Naive B cell (primary cell): ENCODE measurements at regions not wholly inside any gene's neighbourhood (a gene's known extent, or its start where the extent isn't known, plus 50 kb on each side); places are given as distances from the start of the nearest gene placed in this dataset.
"Not testable (repeated sequence)": the region's sequence is repeated elsewhere in the genome, so short reads cannot be mapped to it uniquely, and the experiment has no call there.

Experiments
- ATAC-seq, 2 donors: fragments of 150-1000 bp; cut with Tn5 transposase; 2 replicates each; pipeline ENCODE4 v1.10.0; 2021; ENCODE audit warnings: low read depth in 2 of 2, mild to moderate bottlenecking in 2 of 2, moderate library complexity in 2 of 2
- DNase-seq: peaks from one replicate; pipeline ENCODE4 v3.0.0; 2022
- H3K27ac Mint-ChIP-seq, 6 donors: one replicate each; pipeline ENCODE4 v1.8.0; 2020 to 2022; ENCODE audit warnings: mild to moderate bottlenecking in 6 of 6, mixed read lengths in 6 of 6, moderate library complexity in 5 of 6, inconsistent platforms in 2 of 6
- H3K27me3 Mint-ChIP-seq, 3 donors: one replicate each; pipeline ENCODE4 v1.8.0; 2021 to 2022; ENCODE audit warnings: mixed read lengths in 3 of 3, mild to moderate bottlenecking in 1 of 3
- H3K36me3 Mint-ChIP-seq, 2 donors: one replicate each; pipeline ENCODE4 v1.8.0; 2020 to 2022; ENCODE audit warnings: mixed read lengths in 2 of 2, inconsistent platforms in 1 of 2, mild to moderate bottlenecking in 1 of 2
- H3K4me1 Mint-ChIP-seq, 3 donors: one replicate each; pipeline ENCODE4 v1.8.0; 2020 to 2022; ENCODE audit warnings: mixed read lengths in 3 of 3, inconsistent platforms in 1 of 3, mild to moderate bottlenecking in 1 of 3, moderate library complexity in 1 of 3
- H3K4me3 Mint-ChIP-seq, 8 donors: one replicate each; pipeline ENCODE4 v1.8.0; 2020 to 2022; ENCODE audit warnings: mild to moderate bottlenecking in 8 of 8, mixed read lengths in 8 of 8, moderate library complexity in 8 of 8, inconsistent platforms in 2 of 8
- H3K9me3 Mint-ChIP-seq, 7 donors: one replicate each; pipeline ENCODE4 v1.8.0; 2020 to 2022; ENCODE audit warnings: mixed read lengths in 7 of 7, mild to moderate bottlenecking in 5 of 7, inconsistent platforms in 2 of 7, moderate library complexity in 1 of 7

DNA sequence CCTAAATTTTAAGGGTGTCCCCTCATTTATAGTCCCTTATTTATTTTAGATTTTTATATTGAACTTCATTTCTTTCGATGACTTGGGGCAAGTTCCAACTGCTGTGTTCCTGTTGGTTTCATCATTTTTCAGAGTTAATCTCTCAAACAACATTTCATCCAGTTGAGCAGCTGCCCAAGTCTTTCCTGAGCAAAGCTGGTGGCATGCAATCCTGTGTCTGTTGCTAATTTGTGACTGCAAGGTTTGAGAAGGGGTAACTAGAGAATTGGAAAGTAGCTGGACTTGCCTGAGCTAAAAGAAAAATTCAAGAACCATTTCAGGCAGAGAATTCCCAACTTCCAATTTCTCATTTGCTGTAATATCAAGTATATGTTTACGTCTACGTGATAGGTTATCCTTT, 881.5 kb upstream of the SLC35B3 start:
- Mint-ChIP-seq H3K27ac (no peak overlapping the region), H3K4me1 (no peaks in the 10 kb centered on the region), H3K36me3 (no peaks in the 10 kb centered on the region), H3K27me3 (no peaks in the 10 kb centered on the region), H3K4me3 (no peak overlapping the region), H3K9me3 (peaks cover 0 to 4% (median 0%) of the 10 kb centered on the region in 7 donors)
- DNase-seq: no peak
- no peak for ATAC-seq

DNA sequence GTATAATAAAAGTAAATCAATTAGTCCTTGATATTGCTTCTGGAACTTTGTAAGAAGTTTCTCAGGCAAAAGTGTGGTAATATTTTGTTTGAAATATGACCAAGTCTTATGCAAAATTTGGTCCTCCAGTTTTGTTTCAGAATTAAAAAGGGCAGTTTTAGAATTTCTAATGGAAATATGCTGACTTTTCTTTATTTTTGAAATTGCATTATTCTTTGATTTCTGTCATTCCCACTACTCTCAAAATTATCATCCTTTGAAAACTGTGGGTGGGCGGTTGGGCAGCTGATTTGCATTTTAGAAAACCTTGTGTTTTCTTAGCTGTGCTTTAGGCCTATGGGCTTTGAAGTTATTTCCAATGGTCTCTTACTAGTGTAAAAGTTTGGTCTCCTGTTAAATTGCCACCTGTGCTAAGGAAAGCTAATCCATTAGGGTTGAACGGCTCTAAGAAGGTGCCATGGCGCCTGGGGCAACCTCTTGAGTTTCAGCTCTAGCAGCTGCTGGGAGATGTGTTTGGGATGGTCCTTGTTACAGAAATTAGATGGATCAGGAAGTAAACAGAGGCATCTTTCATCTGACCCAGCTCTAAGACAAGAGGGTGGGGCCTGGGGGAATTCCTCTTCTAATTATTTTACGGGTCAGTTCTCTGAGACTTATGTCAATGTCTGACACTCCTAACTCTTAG, 880.8 kb upstream of the SLC35B3 start:
- H3K4me3 Mint-ChIP-seq: no peak overlapping the region
- no peak for ATAC-seq
- H3K9me3 Mint-ChIP-seq: peaks cover 0 to 4% (median 0%) of the 10 kb centered on the region in 7 donors
- no peak overlapping the region for H3K27ac Mint-ChIP-seq
- H3K27me3 Mint-ChIP-seq: no peaks in the 10 kb centered on the region
- no peak for DNase-seq
- no peaks in the 10 kb centered on the region for H3K4me1 Mint-ChIP-seq
- H3K36me3 Mint-ChIP-seq: no peaks in the 10 kb centered on the region

DNA sequence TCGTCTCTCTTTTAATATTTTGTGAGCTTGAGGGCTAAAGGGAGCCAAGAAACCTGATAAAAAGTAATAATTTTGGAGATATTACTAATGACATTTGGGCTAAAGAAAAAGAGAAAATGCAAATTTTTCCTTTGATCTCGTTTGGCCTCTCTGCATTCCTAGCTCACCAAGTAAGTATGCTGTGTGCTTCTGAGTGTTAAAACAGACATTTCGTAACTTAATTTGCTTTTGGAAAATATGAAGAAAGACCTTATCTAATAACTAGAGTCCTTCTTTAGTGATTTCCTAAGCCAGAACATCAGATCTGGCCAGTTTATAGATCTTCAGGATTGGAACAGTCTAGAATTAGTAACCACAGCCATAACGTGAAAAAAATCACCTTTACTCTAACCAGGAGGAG, 872.9 kb upstream of the SLC35B3 start:
- ATAC-seq (no peak), DNase-seq (no peak)
- Mint-ChIP-seq H3K4me1 (no peaks in the 10 kb centered on the region), H3K4me3 (no peak overlapping the region), H3K9me3 (peaks cover 0 to 3% (median 0%) of the 10 kb centered on the region in 7 donors), H3K36me3 (no peaks in the 10 kb centered on the region), H3K27ac (no peak overlapping the region), H3K27me3 (no peaks in the 10 kb centered on the region)

DNA sequence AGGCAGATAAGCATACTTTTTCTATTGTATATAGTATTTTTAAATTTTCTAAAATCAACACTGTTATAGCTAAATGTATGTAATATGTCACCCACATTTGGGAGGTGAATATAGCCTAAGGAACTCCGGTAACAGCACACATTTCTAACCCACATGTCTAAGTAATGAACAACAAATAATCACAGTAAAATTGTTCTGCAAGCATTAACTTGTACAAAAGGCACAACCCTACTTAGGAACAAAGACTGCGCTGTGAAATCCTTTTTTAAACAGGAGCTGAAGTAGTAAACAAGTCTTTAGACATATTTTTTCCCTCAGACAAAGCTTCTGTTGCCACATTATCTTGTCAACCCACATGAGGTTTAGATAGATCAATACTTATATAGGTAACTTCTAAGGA, 872.4 kb upstream of the SLC35B3 start:
- no peaks in the 10 kb centered on the region for H3K27me3 Mint-ChIP-seq
- no peaks in the 10 kb centered on the region for H3K36me3 Mint-ChIP-seq
- DNase-seq (no peak), ATAC-seq (no peak)
- H3K9me3 Mint-ChIP-seq: no peaks in the 10 kb centered on the region
- H3K4me3 Mint-ChIP-seq: no peak overlapping the region
- H3K27ac Mint-ChIP-seq: no peak overlapping the region
- no peaks in the 10 kb centered on the region for H3K4me1 Mint-ChIP-seq

DNA sequence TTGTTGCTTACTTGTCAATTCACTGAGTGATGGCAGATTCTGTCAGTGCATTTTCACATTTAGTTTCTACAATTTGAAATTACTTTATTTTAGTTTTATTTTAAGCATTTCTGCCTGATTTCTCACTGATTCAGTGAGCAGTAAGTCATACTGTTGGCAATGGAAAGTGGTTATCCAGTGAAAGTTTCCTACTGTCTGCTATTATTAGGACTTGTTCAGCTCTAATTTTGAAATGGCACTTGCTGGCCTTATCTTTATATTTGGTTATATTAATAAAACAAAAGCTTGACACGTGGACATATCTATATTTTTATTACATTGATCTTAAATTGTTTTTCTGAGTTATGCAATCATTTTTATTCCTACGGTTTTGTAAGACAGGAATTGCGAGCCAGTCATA, 871.8 kb upstream of the SLC35B3 start:
- Mint-ChIP-seq H3K4me3 (no peak overlapping the region), H3K27me3 (no peaks in the 10 kb centered on the region), H3K36me3 (no peaks in the 10 kb centered on the region), H3K27ac (no peak overlapping the region), H3K9me3 (no peaks in the 10 kb centered on the region), H3K4me1 (no peaks in the 10 kb centered on the region)
- no peak for ATAC-seq
- no peak for DNase-seq

DNA sequence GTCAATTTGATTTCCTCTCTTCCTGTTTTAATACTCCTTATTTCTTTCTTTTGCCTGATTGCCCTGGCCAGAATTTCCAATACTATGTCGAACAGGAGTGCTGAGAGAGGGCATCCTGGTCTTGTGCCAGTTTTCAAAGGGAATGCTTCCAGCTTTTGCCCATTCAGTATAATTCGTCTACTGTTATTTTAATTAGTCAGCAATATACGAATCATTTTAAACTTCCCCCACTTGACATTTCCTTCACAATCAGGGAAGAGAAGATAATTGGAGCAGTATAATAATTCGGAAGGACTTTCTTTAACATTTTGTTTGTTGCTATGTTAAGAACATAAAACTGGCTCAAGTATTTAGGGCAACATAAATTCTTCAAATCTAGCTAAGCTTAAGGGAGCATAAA, 860.3 kb upstream of the SLC35B3 start:
- no peaks in the 10 kb centered on the region for H3K4me1 Mint-ChIP-seq
- ATAC-seq: no peak
- H3K27me3 Mint-ChIP-seq: no peaks in the 10 kb centered on the region
- no peak overlapping the region for H3K27ac Mint-ChIP-seq
- H3K4me3 Mint-ChIP-seq: no peak overlapping the region
- no peaks in the 10 kb centered on the region for H3K36me3 Mint-ChIP-seq
- H3K9me3 Mint-ChIP-seq: peaks cover 4 to 13% (median 9%) of the 10 kb centered on the region in 7 donors
- no peak for DNase-seq

DNA sequence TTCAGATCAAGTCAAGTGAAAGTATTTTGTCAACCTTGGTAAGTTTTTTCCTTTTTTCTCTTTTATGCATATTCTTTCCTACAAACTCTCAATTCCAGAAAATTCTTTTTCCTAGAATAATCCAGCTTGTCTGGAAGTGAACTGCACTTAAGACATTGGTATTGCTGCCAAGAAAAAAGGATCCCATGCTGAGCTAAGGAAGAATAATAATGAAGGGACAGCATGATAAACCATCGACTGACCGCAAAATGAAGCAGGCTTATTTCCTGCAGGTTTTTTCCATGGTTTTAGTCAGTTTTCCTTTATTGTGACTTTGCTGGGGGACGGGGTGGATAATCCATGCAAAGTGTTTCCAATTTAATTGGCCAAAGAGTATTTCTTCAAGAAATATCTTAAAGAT, 857.6 kb upstream of the SLC35B3 start:
- no peaks in the 10 kb centered on the region for H3K27me3 Mint-ChIP-seq
- H3K27ac Mint-ChIP-seq: no peak overlapping the region
- H3K4me3 Mint-ChIP-seq: no peak overlapping the region
- ATAC-seq (no peak), DNase-seq (no peak)
- no peaks in the 10 kb centered on the region for H3K4me1 Mint-ChIP-seq
- H3K9me3 Mint-ChIP-seq: peaks cover 4 to 15% (median 9%) of the 10 kb centered on the region in 7 donors
- H3K36me3 Mint-ChIP-seq: no peaks in the 10 kb centered on the region

DNA sequence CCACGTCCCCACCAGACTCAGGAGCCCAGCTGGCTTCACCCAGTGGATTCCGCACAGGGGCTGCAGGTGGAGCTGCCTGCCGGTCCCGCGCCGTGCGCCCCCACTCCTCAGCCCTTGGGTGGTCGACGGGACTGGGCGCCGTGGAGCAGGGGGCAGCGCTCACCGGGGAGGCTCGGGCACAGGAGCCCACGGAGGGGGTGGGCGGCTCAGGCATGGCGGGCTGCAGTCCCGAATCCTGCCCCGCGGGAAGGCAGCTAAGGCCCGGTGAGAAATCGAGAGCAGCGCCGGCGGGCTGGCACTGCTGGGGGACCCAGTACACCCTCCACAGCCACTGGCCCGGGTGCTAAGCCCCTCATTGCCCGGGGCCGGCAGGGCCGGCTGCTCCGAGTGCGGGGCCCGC, 855.0 kb upstream of the SLC35B3 start:
- not testable (repeated sequence) for DNase-seq, H3K36me3 Mint-ChIP-seq, ATAC-seq, H3K4me3 Mint-ChIP-seq, H3K27me3 Mint-ChIP-seq, H3K27ac Mint-ChIP-seq, H3K4me1 Mint-ChIP-seq
- peaks cover 4 to 18% (median 8%) of the 10 kb centered on the region in 7 donors for H3K9me3 Mint-ChIP-seq

DNA sequence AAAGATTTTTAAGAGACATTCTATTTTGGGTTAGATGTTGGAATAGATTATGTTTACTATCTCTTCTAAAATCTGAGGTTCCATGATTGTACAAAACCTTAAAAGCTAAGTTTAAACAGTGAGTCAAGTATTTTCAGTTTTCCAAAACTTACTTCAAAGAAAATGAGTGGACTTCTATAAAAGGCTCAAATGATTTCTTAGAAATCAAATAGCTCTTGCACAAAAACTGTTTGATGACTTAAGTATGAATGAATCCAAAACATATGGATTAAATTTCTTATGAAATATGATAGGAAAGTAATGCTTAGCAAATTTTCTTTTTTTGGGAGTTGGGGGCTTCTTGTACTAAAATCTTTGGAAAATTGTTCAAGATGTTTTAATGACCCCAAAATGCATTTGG, 837.3 kb upstream of the SLC35B3 start:
- no peaks in the 10 kb centered on the region for H3K36me3 Mint-ChIP-seq
- H3K4me3 Mint-ChIP-seq: no peak overlapping the region
- H3K27me3 Mint-ChIP-seq: no peaks in the 10 kb centered on the region
- H3K4me1 Mint-ChIP-seq: no peaks in the 10 kb centered on the region
- no peak for ATAC-seq
- no peak overlapping the region for H3K27ac Mint-ChIP-seq
- H3K9me3 Mint-ChIP-seq: peaks cover 0 to 4% (median 2%) of the 10 kb centered on the region in 7 donors
- no peak for DNase-seq

DNA sequence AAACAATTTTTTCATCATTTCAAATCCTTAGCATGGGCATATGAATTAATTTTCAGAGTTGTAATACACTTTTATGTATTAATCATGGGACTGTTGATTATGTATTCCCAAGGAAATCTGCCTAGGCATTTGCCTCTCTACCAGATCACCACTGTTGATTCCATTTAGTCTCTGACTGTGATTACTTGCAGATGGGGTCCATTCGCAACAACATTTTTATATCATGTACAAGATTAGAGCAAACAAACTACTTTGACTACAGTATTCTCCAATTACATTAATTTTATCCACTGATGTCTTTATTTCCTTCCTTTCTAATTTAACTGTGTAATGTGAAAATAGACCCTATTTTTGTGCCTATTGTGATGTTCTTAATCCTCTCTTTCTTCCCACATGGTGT, 831.4 kb upstream of the SLC35B3 start:
- H3K36me3 Mint-ChIP-seq: no peaks in the 10 kb centered on the region

DNA sequence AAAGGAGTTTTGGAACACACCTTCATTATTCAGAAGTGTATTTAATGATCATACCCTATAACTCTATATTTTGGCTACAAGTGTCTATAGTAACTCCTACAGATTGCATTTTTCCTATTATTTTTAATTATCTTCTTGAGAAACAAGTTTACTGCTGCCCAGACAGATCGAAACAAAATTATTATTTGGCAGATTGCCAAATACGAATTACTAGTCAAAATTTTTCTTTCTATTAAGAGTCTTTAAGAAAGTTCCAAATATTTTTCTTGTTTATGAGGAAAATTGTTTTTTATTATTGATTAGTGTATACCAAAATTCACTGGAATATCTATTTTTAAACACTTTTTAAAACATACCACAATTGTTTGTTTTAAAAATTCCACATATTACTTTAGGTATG, 821.9 kb upstream of the SLC35B3 start:
- Mint-ChIP-seq H3K27ac (no peak overlapping the region), H3K36me3 (no peaks in the 10 kb centered on the region), H3K9me3 (peaks cover 2 to 18% (median 10%) of the 10 kb centered on the region in 7 donors), H3K4me1 (no peaks in the 10 kb centered on the region), H3K27me3 (no peaks in the 10 kb centered on the region), H3K4me3 (no peak overlapping the region)
- DNase-seq (no peak), ATAC-seq (no peak)

More for the DNA sequence above, 831.4 kb upstream of the SLC35B3 start:
- Mint-ChIP-seq H3K9me3 (peaks cover 2 to 9% (median 4%) of the 10 kb centered on the region in 7 donors), H3K4me1 (no peaks in the 10 kb centered on the region), H3K27ac (no peak overlapping the region), H3K27me3 (no peaks in the 10 kb centered on the region), H3K4me3 (no peak overlapping the region)
- DNase-seq: no peak
- ATAC-seq: no peak

DNA sequence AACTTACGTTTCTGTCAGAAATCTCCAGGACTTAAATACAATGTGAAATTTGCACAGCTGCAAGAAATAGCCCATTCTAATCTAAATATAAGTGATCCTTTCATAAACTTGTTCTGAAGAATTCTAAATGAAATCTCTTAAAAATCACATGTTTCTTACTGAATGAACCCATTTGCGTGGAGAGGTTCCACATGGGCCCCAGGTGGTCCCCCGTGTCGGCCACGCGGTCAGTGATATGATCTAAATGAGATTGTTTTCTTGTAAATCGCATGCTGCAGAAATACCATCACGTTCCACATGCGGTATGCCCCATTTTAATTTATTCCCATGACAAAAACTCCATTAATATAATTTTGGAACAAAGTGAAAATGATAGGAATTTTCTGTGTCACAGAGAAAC, 818.9 kb upstream of the SLC35B3 start:
- Mint-ChIP-seq H3K27me3 (no peaks in the 10 kb centered on the region), H3K36me3 (no peaks in the 10 kb centered on the region), H3K4me3 (no peak overlapping the region), H3K27ac (no peak overlapping the region), H3K9me3 (no peaks in the 10 kb centered on the region), H3K4me1 (no peaks in the 10 kb centered on the region)
- DNase-seq (no peak), ATAC-seq (no peak)

DNA sequence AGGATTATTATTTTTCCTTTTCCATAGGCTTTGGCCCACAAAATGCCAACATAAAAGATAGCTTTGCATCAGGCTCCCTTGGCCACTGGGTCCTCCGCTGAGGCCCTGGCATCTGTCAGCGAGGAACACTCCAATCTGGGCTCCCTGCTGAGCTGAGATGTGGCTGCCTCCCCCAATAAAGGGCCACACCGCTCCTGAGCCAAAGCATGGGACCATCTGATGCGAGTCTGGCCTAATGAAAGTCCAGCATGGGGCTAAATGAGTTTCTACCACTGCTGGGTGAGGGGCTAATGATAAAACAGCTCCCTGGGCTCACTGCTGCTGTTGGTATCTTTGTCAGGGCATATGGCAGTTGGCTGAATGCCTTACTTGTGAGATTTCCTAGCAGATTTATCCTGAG, 817.5 kb upstream of the SLC35B3 start:
- ATAC-seq: no peak
- Mint-ChIP-seq H3K27me3 (no peaks in the 10 kb centered on the region), H3K27ac (no peak overlapping the region), H3K4me3 (no peak overlapping the region), H3K4me1 (no peaks in the 10 kb centered on the region), H3K36me3 (no peaks in the 10 kb centered on the region), H3K9me3 (peaks cover 0 to 2% (median 0%) of the 10 kb centered on the region in 7 donors)
- no peak for DNase-seq

DNA sequence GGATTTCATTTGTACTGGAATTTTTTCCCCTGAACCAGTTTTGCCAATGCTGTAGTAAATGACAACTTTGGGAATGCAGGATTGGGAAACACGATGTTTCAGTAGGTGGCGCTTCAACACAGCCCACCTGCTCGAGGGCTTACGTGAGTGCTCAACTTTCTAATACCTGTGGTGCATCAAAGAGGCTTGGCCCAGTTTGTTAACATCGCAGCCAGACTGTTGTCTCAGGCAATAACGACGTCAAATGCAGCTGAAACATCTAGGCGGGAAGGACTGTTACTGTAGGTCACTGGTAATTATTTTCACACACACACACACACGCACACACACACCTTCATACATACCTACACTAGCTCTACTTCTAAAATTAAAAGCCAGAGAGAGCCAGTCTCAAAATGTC, 815.5 kb upstream of the SLC35B3 start:
- no peaks in the 10 kb centered on the region for H3K36me3 Mint-ChIP-seq
- H3K27me3 Mint-ChIP-seq: no peaks in the 10 kb centered on the region
- H3K9me3 Mint-ChIP-seq: peaks cover 0 to 2% (median 0%) of the 10 kb centered on the region in 7 donors
- ATAC-seq (no peak), DNase-seq (no peak)
- no peaks in the 10 kb centered on the region for H3K4me1 Mint-ChIP-seq
- H3K4me3 Mint-ChIP-seq: no peak overlapping the region
- no peak overlapping the region for H3K27ac Mint-ChIP-seq

DNA sequence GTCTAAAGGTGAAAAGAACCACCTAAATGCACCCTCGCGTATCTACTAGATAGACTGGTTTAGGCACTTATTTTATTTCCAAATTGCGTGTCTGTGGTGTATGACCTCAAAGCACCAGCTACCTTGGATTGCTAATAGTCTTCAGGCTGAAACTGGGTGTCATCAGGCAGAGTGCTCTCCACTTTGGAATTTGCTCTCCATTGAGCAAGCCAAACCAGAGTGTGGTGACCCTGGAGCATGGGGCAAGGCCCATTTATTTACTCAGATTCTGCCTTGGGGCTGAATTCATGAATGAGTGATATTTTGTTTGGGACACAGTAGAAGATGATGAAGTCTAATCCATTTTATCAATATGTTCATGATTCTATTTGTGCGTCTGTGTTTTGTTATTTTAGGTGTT, 812.8 kb upstream of the SLC35B3 start:
- no peak overlapping the region for H3K4me3 Mint-ChIP-seq
- no peaks in the 10 kb centered on the region for H3K27me3 Mint-ChIP-seq
- ATAC-seq (no peak), DNase-seq (no peak)
- peaks cover 0 to 2% (median 0%) of the 10 kb centered on the region in 7 donors for H3K9me3 Mint-ChIP-seq
- H3K36me3 Mint-ChIP-seq: no peaks in the 10 kb centered on the region
- no peaks in the 10 kb centered on the region for H3K4me1 Mint-ChIP-seq
- no peak overlapping the region for H3K27ac Mint-ChIP-seq
